A549 (cell line): ENCODE measurements at regions not wholly inside any gene's neighbourhood (a gene's known extent, or its start where the extent isn't known, plus 50 kb on each side); places are given as distances from the start of the nearest gene placed in this dataset.

Experiments
- ATAC-seq, 2 experiments: fragments of 200-7000 bp in 1 of 2; fragments of >200 bp in 1 of 2; cut with Nextera tagmentation in 1 of 2; cut with Tn5 transposase in 1 of 2; 3 replicates each; pipeline versions ENCODE4 v1.8.0 to v1.9.1; 2018 to 2020; ENCODE audit warnings: mild to moderate bottlenecking in 1 of 2, moderate library complexity in 1 of 2
- CTCF ChIA-PET: fragments of 300-600 bp; sonication (Branson Sonifier 250); formaldehyde crosslinking; extraction: SDS; loops from one replicate; lab custom pipeline; 2021; ENCODE audit warnings: antibody characterized with exemption, inconsistent platforms; lab: Yijun Ruan, JAX
- POLR2A ChIA-PET: fragments of 350-600 bp; formaldehyde crosslinking; extraction: SDS; loops from one replicate; lab custom pipeline; 2021; ENCODE audit warnings: antibody characterized with exemption, inconsistent platforms; lab: Yijun Ruan, JAX
- DNase-seq, 2 experiments: peaks; one replicate each; pipeline versions ENCODE4 v3.0.0 to v3.0.0-alpha.2; 2011 to 2016; ENCODE audit warnings: low read depth in 1 of 2, low spot score in 1 of 2
- FAIRE-seq: peaks from 2 replicates; lab custom pipeline; 2011; peaks lifted over from hg19 to GRCh38; lab: Jason Lieb, UNC
- H3K27ac ChIP-seq, 2 experiments: fragments of >200 bp; sonication (Bioruptor Twin); formaldehyde crosslinking; 3 replicates each; pipeline ENCODE4 v1.5.1; 2016 to 2017
- H3K4me1 ChIP-seq: fragments of >200 bp; sonication (Bioruptor Twin); formaldehyde crosslinking; 3 replicates; pipeline ENCODE4 v1.6.1; 2016
- H3K4me2 ChIP-seq: fragments of >200 bp; sonication (Bioruptor Twin); formaldehyde crosslinking; 3 replicates; pipeline ENCODE4 v1.6.1; 2016
- H3K4me3 ChIP-seq: fragments of >200 bp; sonication (Bioruptor Twin); formaldehyde crosslinking; 3 replicates; pipeline ENCODE4 v1.5.1; 2016
- H3K9me3 ChIP-seq: fragments of >200 bp; sonication (Bioruptor Twin); formaldehyde crosslinking; 3 replicates; pipeline ENCODE4 v1.6.1; 2016
- BHLHE40 ChIP-seq: IDR thresholded peaks from 2 replicates; pipeline ENCODE4 v1.6.1; 2012; ENCODE audit warnings: low read depth, low read length, inconsistent platforms
- CEBPB ChIP-seq, 2 experiments: fragments of >200 bp in 1 of 2; sonication (Bioruptor Twin) in 1 of 2; formaldehyde crosslinking in 1 of 2; IDR thresholded peaks; 2 replicates each; pipeline ENCODE4 v1.6.1; 2012 to 2016
- CHD4 ChIP-seq: fragments of 200-600 bp; sonication (generic); IDR thresholded peaks from 2 replicates; pipeline ENCODE4 v1.6.1; 2016; ENCODE audit warnings: antibody characterized with exemption, mild to moderate bottlenecking, borderline replicate concordance
- EHF ChIP-seq: fragments of 250-450 bp; sonication (Bioruptor Pico); IDR thresholded peaks from 2 replicates; pipeline ENCODE4 v1.5.0; 2020; ENCODE audit warnings: mild to moderate bottlenecking
- EHMT2 ChIP-seq: fragments of 200-600 bp; sonication (generic); IDR thresholded peaks from 2 replicates; pipeline ENCODE4 v1.6.1; 2016; ENCODE audit warnings: antibody characterized with exemption, low read depth, mild to moderate bottlenecking, moderate library complexity
- FOXS1 ChIP-seq: fragments of 250-450 bp; sonication (Bioruptor Pico); IDR thresholded peaks from 2 replicates; pipeline ENCODE4 v1.5.0; 2020; ENCODE audit warnings: mild to moderate bottlenecking, moderate library complexity
- GATA3 ChIP-seq: IDR thresholded peaks from 2 replicates; pipeline ENCODE4 v1.6.1; 2012; ENCODE audit warnings: borderline replicate concordance
- HDAC2 ChIP-seq: fragments of 200-600 bp; sonication (generic); IDR thresholded peaks from 2 replicates; pipeline ENCODE4 v1.6.1; 2016
- HEYL ChIP-seq: fragments of 250-450 bp; sonication (Bioruptor Pico); IDR thresholded peaks from 2 replicates; pipeline ENCODE4 v1.8.0; 2021; ENCODE audit warnings: mild to moderate bottlenecking, moderate library complexity
- HOXA7 ChIP-seq: fragments of 250-450 bp; sonication (Bioruptor Pico); IDR thresholded peaks from 2 replicates; pipeline ENCODE4 v1.5.0; 2020; ENCODE audit warnings: mild to moderate bottlenecking, moderate library complexity
- JUNB ChIP-seq: fragments of >200 bp; sonication (Bioruptor Twin); formaldehyde crosslinking; IDR thresholded peaks from 2 replicates; pipeline ENCODE4 v1.6.1; 2016
- KDM1A ChIP-seq: fragments of 200-600 bp; sonication (generic); IDR thresholded peaks from 2 replicates; pipeline ENCODE4 v1.6.1; 2016; ENCODE audit warnings: low read depth, mild to moderate bottlenecking
- KDM5A ChIP-seq: fragments of 200-600 bp; sonication (generic); IDR thresholded peaks from 2 replicates; pipeline ENCODE4 v1.6.1; 2016; ENCODE audit warnings: antibody characterized with exemption, mild to moderate bottlenecking
- PHF8 ChIP-seq: fragments of 200-600 bp; sonication (generic); IDR thresholded peaks from 2 replicates; pipeline ENCODE4 v1.6.1; 2016; ENCODE audit warnings: low read depth, mild to moderate bottlenecking, antibody characterized with exemption, moderate library complexity, borderline replicate concordance
- POLR2A ChIP-seq: IDR thresholded peaks from 2 replicates; pipeline ENCODE4 v1.6.1; 2012; ENCODE audit warnings: mild to moderate bottlenecking, low read length
- POLR2AphosphoS2 ChIP-seq: conservative IDR thresholded peaks from 2 replicates; pipeline ENCODE4 v1.6.1; 2012; ENCODE audit warnings: low read length, improper control_type of control experiment, inconsistent platforms
- RAD21 ChIP-seq, 2 experiments: fragments of >200 bp in 1 of 2; sonication (Bioruptor Twin) in 1 of 2; formaldehyde crosslinking in 1 of 2; IDR thresholded peaks in 1 of 2; conservative IDR thresholded peaks in 1 of 2; 2 replicates in 1 of 2; 3 replicates in 1 of 2; pipeline ENCODE4 v1.6.1; 2012 to 2018; ENCODE audit warnings: inconsistent platforms in 1 of 2
- TFCP2L1 ChIP-seq: fragments of 250-450 bp; sonication (Bioruptor Pico); IDR thresholded peaks from 2 replicates; pipeline ENCODE4 v1.5.0; 2021; ENCODE audit warnings: mild to moderate bottlenecking
- WGBS: methylation state at CpG from one replicate; pipeline ENCODE4 v1.1.6; 2017; ENCODE audit errors: missing lambda C conversion rate; 5-methylcytosine and 5-hydroxymethylcytosine counted together
- TF ChIP-seq, protein P1 (sequence below): fragments of 200-600 bp; sonication (generic); IDR thresholded peaks from 2 replicates; pipeline ENCODE4 v1.6.1; 2016; ENCODE audit warnings: antibody characterized with exemption, mild to moderate bottlenecking, moderate library complexity
- TF ChIP-seq, protein P2 (sequence below): fragments of >200 bp; sonication (Bioruptor Twin); formaldehyde crosslinking; IDR thresholded peaks from 2 replicates; pipeline ENCODE4 v1.6.1; 2016
- TF ChIP-seq, protein P3 (sequence below): fragments of >200 bp; sonication (Bioruptor Twin); formaldehyde crosslinking; IDR thresholded peaks from 3 replicates; pipeline ENCODE4 v1.5.1; 2016
- TF ChIP-seq, protein P4 (sequence below): IDR thresholded peaks from 2 replicates; pipeline ENCODE4 v1.6.1; 2012; ENCODE audit warnings: low read depth, borderline replicate concordance
- TF ChIP-seq, protein P5 (sequence below): fragments of 250-450 bp; sonication (Bioruptor Pico); IDR thresholded peaks from 2 replicates; pipeline ENCODE4 v1.5.0; 2021; ENCODE audit warnings: mild to moderate bottlenecking, moderate library complexity, borderline replicate concordance

DNA sequence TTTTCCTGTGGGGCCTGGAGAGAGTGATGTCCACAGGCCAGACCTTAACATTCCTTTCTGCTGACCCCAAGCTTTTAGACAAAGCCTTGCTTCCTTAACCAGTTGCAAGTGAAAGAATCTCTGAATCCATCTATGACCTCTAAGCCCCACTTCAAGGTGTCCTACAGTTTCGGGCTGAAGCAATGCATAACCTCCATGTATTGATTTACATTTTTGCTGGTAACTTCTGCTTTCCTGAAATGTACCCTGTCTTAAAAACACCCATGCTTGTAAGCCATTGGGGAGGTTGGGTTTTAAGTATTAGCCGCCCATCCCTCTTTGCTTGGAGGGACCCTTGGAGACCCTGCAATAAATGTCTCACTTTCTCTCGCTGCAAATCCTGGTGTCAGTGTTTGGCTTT is 190.6 kb downstream of the VRK1 start (continued):
- TF ChIP-seq, protein P1, sequence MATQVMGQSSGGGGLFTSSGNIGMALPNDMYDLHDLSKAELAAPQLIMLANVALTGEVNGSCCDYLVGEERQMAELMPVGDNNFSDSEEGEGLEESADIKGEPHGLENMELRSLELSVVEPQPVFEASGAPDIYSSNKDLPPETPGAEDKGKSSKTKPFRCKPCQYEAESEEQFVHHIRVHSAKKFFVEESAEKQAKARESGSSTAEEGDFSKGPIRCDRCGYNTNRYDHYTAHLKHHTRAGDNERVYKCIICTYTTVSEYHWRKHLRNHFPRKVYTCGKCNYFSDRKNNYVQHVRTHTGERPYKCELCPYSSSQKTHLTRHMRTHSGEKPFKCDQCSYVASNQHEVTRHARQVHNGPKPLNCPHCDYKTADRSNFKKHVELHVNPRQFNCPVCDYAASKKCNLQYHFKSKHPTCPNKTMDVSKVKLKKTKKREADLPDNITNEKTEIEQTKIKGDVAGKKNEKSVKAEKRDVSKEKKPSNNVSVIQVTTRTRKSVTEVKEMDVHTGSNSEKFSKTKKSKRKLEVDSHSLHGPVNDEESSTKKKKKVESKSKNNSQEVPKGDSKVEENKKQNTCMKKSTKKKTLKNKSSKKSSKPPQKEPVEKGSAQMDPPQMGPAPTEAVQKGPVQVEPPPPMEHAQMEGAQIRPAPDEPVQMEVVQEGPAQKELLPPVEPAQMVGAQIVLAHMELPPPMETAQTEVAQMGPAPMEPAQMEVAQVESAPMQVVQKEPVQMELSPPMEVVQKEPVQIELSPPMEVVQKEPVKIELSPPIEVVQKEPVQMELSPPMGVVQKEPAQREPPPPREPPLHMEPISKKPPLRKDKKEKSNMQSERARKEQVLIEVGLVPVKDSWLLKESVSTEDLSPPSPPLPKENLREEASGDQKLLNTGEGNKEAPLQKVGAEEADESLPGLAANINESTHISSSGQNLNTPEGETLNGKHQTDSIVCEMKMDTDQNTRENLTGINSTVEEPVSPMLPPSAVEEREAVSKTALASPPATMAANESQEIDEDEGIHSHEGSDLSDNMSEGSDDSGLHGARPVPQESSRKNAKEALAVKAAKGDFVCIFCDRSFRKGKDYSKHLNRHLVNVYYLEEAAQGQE, result no peak
- TF ChIP-seq, protein P2, sequence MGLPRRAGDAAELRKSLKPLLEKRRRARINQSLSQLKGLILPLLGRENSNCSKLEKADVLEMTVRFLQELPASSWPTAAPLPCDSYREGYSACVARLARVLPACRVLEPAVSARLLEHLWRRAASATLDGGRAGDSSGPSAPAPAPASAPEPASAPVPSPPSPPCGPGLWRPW, result no peak
- TF ChIP-seq, protein P3, sequence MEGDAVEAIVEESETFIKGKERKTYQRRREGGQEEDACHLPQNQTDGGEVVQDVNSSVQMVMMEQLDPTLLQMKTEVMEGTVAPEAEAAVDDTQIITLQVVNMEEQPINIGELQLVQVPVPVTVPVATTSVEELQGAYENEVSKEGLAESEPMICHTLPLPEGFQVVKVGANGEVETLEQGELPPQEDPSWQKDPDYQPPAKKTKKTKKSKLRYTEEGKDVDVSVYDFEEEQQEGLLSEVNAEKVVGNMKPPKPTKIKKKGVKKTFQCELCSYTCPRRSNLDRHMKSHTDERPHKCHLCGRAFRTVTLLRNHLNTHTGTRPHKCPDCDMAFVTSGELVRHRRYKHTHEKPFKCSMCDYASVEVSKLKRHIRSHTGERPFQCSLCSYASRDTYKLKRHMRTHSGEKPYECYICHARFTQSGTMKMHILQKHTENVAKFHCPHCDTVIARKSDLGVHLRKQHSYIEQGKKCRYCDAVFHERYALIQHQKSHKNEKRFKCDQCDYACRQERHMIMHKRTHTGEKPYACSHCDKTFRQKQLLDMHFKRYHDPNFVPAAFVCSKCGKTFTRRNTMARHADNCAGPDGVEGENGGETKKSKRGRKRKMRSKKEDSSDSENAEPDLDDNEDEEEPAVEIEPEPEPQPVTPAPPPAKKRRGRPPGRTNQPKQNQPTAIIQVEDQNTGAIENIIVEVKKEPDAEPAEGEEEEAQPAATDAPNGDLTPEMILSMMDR, result no peak
- TF ChIP-seq BHLHE40 (no peak), HDAC2 (no peak)
- TF ChIP-seq, all 56 proteins: peak for 0

DNA sequence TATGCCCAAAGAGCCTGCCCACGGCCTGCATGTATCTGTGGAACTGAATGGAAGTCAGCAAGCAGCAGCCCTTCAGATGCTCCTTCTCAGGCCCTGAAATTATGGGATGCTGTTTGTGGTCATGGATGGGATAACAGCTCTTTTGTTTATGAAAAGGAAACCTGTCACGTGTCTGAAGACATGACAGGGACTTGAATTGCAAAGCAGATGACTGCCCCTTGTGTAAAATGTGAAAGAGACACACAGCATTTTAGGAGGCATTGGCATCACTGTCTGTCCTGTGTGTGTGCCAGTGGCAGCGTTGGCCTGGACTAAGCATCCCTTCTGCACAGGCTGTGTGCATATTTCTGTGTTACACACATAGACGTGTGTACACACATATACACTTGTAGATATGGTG is 192.1 kb downstream of the VRK1 start:
- Histone ChIP-seq H3K9me3 (no peaks in the 10 kb centered on the region), H3K27ac (no peak overlapping the region), H3K4me3 (no peak overlapping the region), H3K4me1 (no peaks in the 10 kb centered on the region), H3K4me2 (no peak overlapping the region)
- ChIA-PET CTCF (no interaction called here), POLR2A (no interaction called here)
- no peak for ATAC-seq
- TF ChIP-seq CHD4, result no peak
- no peak for TF ChIP-seq RAD21 (conservative IDR thresholded peaks at IDR 0.05 in 1 of 2, IDR thresholded peaks at IDR 0.05 in 1 of 2)
- no peak for TF ChIP-seq POLR2AphosphoS2
- TF ChIP-seq FOXS1 (CRISPR knock-in tag), result no peak
- TF ChIP-seq KDM1A, result no peak
- TF ChIP-seq PHF8, result no peak
- no peak for TF ChIP-seq TFCP2L1 (CRISPR knock-in tag)
- TF ChIP-seq, protein P4, sequence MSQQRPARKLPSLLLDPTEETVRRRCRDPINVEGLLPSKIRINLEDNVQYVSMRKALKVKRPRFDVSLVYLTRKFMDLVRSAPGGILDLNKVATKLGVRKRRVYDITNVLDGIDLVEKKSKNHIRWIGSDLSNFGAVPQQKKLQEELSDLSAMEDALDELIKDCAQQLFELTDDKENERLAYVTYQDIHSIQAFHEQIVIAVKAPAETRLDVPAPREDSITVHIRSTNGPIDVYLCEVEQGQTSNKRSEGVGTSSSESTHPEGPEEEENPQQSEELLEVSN, result no peak
- TF ChIP-seq, protein P3, result no peak
- TF ChIP-seq EHMT2, result no peak
- 2% methylated on average over 4 of the region's 4 CpGs for WGBS
- DNase-seq, result no peak
- no peak for FAIRE-seq

DNA sequence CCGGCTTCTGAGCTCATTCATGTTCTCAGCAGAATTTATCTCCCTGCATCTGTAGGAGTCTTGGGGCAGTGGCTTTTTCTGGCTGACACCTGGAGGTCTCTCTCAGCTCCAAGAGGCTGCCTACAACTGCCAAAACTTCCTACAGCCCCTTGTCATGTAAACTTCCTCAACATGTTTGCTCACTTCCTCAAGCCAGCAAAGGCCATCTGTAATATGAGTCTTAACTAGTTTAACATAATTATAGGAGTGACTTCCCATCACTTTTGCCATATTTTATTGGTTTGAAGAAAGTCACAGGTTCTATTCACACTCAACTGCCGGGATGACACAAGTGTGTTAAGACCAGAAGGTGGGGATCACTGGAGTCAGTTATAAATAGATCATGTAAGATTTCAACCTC is 194.0 kb downstream of the VRK1 start:
- Histone ChIP-seq H3K27ac (no peak overlapping the region), H3K4me3 (no peak overlapping the region), H3K4me2 (no peak overlapping the region), H3K9me3 (no peaks in the 10 kb centered on the region), H3K4me1 (no peaks in the 10 kb centered on the region)
- FAIRE-seq (no peak), DNase-seq (no peak), ATAC-seq (no peak)
- CTCF ChIA-PET, result no interaction called here
- 24% methylated on average over 2 of the region's 2 CpGs for WGBS
- POLR2A ChIA-PET, result no interaction called here
- TF ChIP-seq POLR2A (no peak), GATA3 (no peak), EHF (CRISPR knock-in tag) (no peak), HOXA7 (CRISPR knock-in tag) (no peak), KDM5A (no peak), JUNB (no peak), HEYL (CRISPR knock-in tag) (no peak), CEBPB (IDR thresholded peaks at IDR 0.05) (no peak)
- TF ChIP-seq, protein P5, sequence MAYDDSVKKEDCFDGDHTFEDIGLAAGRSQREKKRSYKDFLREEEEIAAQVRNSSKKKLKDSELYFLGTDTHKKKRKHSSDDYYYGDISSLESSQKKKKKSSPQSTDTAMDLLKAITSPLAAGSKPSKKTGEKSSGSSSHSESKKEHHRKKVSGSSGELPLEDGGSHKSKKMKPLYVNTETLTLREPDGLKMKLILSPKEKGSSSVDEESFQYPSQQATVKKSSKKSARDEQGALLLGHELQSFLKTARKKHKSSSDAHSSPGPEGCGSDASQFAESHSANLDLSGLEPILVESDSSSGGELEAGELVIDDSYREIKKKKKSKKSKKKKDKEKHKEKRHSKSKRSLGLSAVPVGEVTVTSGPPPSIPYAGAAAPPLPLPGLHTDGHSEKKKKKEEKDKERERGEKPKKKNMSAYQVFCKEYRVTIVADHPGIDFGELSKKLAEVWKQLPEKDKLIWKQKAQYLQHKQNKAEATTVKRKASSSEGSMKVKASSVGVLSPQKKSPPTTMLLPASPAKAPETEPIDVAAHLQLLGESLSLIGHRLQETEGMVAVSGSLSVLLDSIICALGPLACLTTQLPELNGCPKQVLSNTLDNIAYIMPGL (CRISPR knock-in tag), result no peak
